HCT116 (cell line): ENCODE measurements at regions not wholly inside any gene's neighbourhood (a gene's known extent, or its start where the extent isn't known, plus 50 kb on each side); places are given as distances from the start of the nearest gene placed in this dataset.
A peak's percentile ranks its signal among the peaks of the same experiment; 100 is the strongest.

Experiments used
- ATAC-seq: fragments of 200-7000 bp; cut with Tn5 transposase; 2 replicates; pipeline ENCODE4 v1.9.1; 2020; ENCODE audit warnings: mild to moderate bottlenecking, moderate library complexity
- BruUV-seq: library from RNA; stranded (reverse); fragments of 400-500 nt; replicated peaks from 2 replicates; lab custom pipeline; 2021; lab: Mats Ljungman, UMichigan
- CTCF ChIA-PET: fragments of 300-600 bp; sonication (Branson Sonifier 250); formaldehyde crosslinking; loops from one replicate; lab custom pipeline; 2021; ENCODE audit warnings: antibody characterized with exemption; lab: Charles Lee
- POLR2A ChIA-PET: fragments of 300-600, 350-600 bp; sonication (Branson Sonifier 250); formaldehyde crosslinking; loops from one replicate; lab custom pipeline; 2021; ENCODE audit warnings: antibody characterized with exemption; lab: Charles Lee
- RAD21 ChIA-PET, 2 experiments: fragments of 300-600 bp; sonication (Branson Sonifier 250); formaldehyde crosslinking; loops; one replicate each; lab custom pipeline; 2023; ENCODE audit warnings: low total read pairs in 2 of 2; ENCODE audit not compliant: uncharacterized antibody in 2 of 2, unreplicated experiment in 2 of 2, low non-redundant PET in 1 of 2; lab: Charles Lee
- DNase-seq: peaks from one replicate; pipeline ENCODE4 v3.0.0-alpha.2; 2010; ENCODE audit warnings: low read depth, low spot score
- H2AFZ ChIP-seq: fragments of 200-600 bp; shearing (Covaris generic), sonication (generic); 2 replicates; pipeline ENCODE4 v1.6.1; 2017; ENCODE audit warnings: low read depth, mixed run types, mixed read lengths, antibody characterized with exemption, low read length; ENCODE audit not compliant: poor library complexity, severe bottlenecking
- H3K27ac ChIP-seq: 2 replicates; pipeline ENCODE4 v1.5.1; 2012; ENCODE audit warnings: low read depth, low read length
- H3K27me3 ChIP-seq: fragments of 200-600 bp; sonication (generic); 2 replicates; pipeline ENCODE4 v1.6.1; 2016; ENCODE audit warnings: mixed run types, low read length, mixed read lengths; ENCODE audit not compliant: insufficient read depth
- H3K36me3 ChIP-seq, 2 experiments: fragments of 200-500 bp in 1 of 2; fragments of 200-600 bp in 1 of 2; sonication (Bioruptor generic) in 1 of 2; sonication (generic) in 1 of 2; 2 replicates each; pipeline versions ENCODE4 v1.5.1 to v1.6.1; 2014 to 2016; ENCODE audit warnings: low read length in 2 of 2, inconsistent platforms in 1 of 2, mixed read lengths in 1 of 2, mixed run types in 1 of 2; ENCODE audit not compliant: insufficient read depth in 2 of 2, control insufficient read depth in 1 of 2
- H3K4me1 ChIP-seq, 2 experiments: fragments of 200-600 bp in 1 of 2; sonication (generic) in 1 of 2; 2 replicates each; pipeline versions ENCODE4 v1.5.1 to v1.6.1; 2012 to 2017; ENCODE audit warnings: low read length in 2 of 2, inconsistent platforms in 1 of 2, mild to moderate bottlenecking in 1 of 2, mixed read lengths in 1 of 2, mixed run types in 1 of 2, moderate library complexity in 1 of 2; ENCODE audit not compliant: insufficient read depth in 2 of 2, control insufficient read depth in 1 of 2
- H3K4me2 ChIP-seq: fragments of 200-600 bp; sonication (generic); 2 replicates; pipeline ENCODE4 v1.6.1; 2017; ENCODE audit warnings: mixed run types, low read length, mixed read lengths
- H3K4me3 ChIP-seq, 2 experiments: fragments of 200-600 bp in 1 of 2; sonication (generic) in 1 of 2; replicated peaks in 1 of 2; 2 replicates each; pipeline ENCODE4 v1.5.1; 2011 to 2016; ENCODE audit warnings: low read length in 2 of 2, control low read depth in 1 of 2, low read depth in 1 of 2, mild to moderate bottlenecking in 1 of 2, mixed read lengths in 1 of 2, mixed run types in 1 of 2
- H3K79me2 ChIP-seq: fragments of 200-600 bp; sonication (generic); 2 replicates; pipeline ENCODE4 v1.6.1; 2017; ENCODE audit warnings: mild to moderate bottlenecking, mixed run types, low read length, moderate library complexity, mixed read lengths; ENCODE audit not compliant: insufficient read depth
- H3K9ac ChIP-seq: fragments of 200-600 bp; sonication (generic); 2 replicates; pipeline ENCODE4 v1.6.1; 2016; ENCODE audit warnings: low read length, mixed read lengths
- H3K9me2 ChIP-seq: fragments of 200-600 bp; sonication (generic), shearing (Covaris generic); 2 replicates; pipeline ENCODE4 v1.6.1; 2017; ENCODE audit warnings: mixed run types, mild to moderate bottlenecking, moderate library complexity; ENCODE audit not compliant: insufficient read depth
- H3K9me3 ChIP-seq, 2 experiments: fragments of 200-500 bp in 1 of 2; fragments of 200-600 bp in 1 of 2; sonication (Bioruptor generic) in 1 of 2; sonication (generic) in 1 of 2; 2 replicates each; pipeline ENCODE4 v1.6.1; 2014 to 2017; ENCODE audit warnings: low read length in 2 of 2, mixed read lengths in 2 of 2, inconsistent platforms in 1 of 2, low read depth in 1 of 2, mild to moderate bottlenecking in 1 of 2, mixed run types in 1 of 2, moderate library complexity in 1 of 2; ENCODE audit not compliant: control insufficient read depth in 1 of 2, insufficient read depth in 1 of 2
- H4K20me1 ChIP-seq: fragments of 200-600 bp; sonication (generic), shearing (Covaris generic); 2 replicates; pipeline ENCODE4 v1.6.1; 2017; ENCODE audit warnings: mixed run types, mild to moderate bottlenecking, moderate library complexity; ENCODE audit not compliant: insufficient read depth
- ATF3 ChIP-seq: IDR thresholded peaks from 2 replicates; pipeline ENCODE4 v1.6.1; 2012
- CEBPB ChIP-seq: IDR thresholded peaks from 2 replicates; pipeline ENCODE4 v1.6.1; 2012; ENCODE audit warnings: low read depth
- EGR1 ChIP-seq: IDR thresholded peaks from 2 replicates; pipeline ENCODE4 v1.6.1; 2012; ENCODE audit warnings: low read depth
- EZH2 ChIP-seq: fragments of 200-600 bp; sonication (generic); IDR thresholded peaks from 2 replicates; pipeline ENCODE4 v1.6.1; 2017; ENCODE audit warnings: antibody characterized with exemption, mixed run types
- MAX ChIP-seq: IDR thresholded peaks from 2 replicates; pipeline ENCODE4 v1.6.1; 2012
- RAD21 ChIP-seq: IDR thresholded peaks from 2 replicates; pipeline ENCODE4 v1.6.1; 2012; ENCODE audit warnings: low read depth, mild to moderate bottlenecking
- REST ChIP-seq: IDR thresholded peaks from 2 replicates; pipeline ENCODE4 v1.6.1; 2012; ENCODE audit warnings: low read depth
- SRF ChIP-seq: IDR thresholded peaks from 2 replicates; pipeline ENCODE4 v1.6.1; 2012; ENCODE audit warnings: low read depth
- TCF7L2 ChIP-seq: IDR thresholded peaks from 2 replicates; pipeline ENCODE4 v1.7.0; 2011; ENCODE audit warnings: borderline replicate concordance, inconsistent platforms; ENCODE audit not compliant: insufficient read depth, insufficient read length; ENCODE audit errors: extremely low read depth
- intact Hi-C: fragments of 100-400 bp; cut with micrococcal nuclease; formaldehyde crosslinking; loops from 2 replicates; pipeline ENCODE4 v1.10.0; 2022

GRCh38 chr17:59488805-59489204, 76.6 kb upstream of the DHX40 start:
- ChIA-PET RAD21 (interaction anchor here in 1 of 2 experiments (0.6 kb wide), 1 partner anchor 364 kb away, joined by 4 read pairs; no protein-coding TSS in a partner anchor), CTCF (interaction anchor here (0.8 kb wide), 1 partner anchor 15 kb away, joined by 3 read pairs; no protein-coding TSS in a partner anchor), POLR2A (no interaction called here)
- H3K4me3 ChIP-seq, result no peak overlapping the region
- no peaks in the 10 kb centered on the region for H3K9me3 ChIP-seq
- no peak overlapping the region for H3K9ac ChIP-seq
- BruUV-seq, result no TSS peak
- 0 out of 2 replicates have a peak, but pooled peaks cover 4% of the 10 kb centered on the region for H3K27me3 ChIP-seq
- H3K79me2 ChIP-seq, result no peaks in the 10 kb centered on the region
- TF ChIP-seq RAD21 (no peak), TCF7L2 (no peak), ATF3 (no peak), REST (no peak), MAX (no peak), EZH2 (no peak), SRF (no peak), EGR1 (no peak), CEBPB (no peak)
- H2AFZ ChIP-seq, result no peak overlapping the region
- H3K4me2 ChIP-seq, result no peak overlapping the region
- H4K20me1 ChIP-seq, result no peaks in the 10 kb centered on the region
- H3K9me2 ChIP-seq, result no peaks in the 10 kb centered on the region
- DNase-seq, result no peak
- H3K36me3 ChIP-seq, result no peaks in the 10 kb centered on the region
- H3K4me1 ChIP-seq, result 0 out of 4 replicates have a peak, but pooled peaks cover 0 to 3% of the 10 kb centered on the region in 2 experiments
- H3K27ac ChIP-seq, result no peak overlapping the region
- intact Hi-C loops, result no loop called here
- peak; percentile 17; the same call in 1 of the 2 replicates for ATAC-seq
